Breast epithelium (tissue), 3 donors: ENCODE measurements at regions not wholly inside any gene's neighbourhood (a gene's known extent, or its start where the extent isn't known, plus 50 kb on each side); places are given as distances from the start of the nearest gene placed in this dataset.

Experiments
- CTCF ChIP-seq, 3 donors: fragments of 450-650 bp; IDR thresholded peaks; one replicate each; pipeline ENCODE4 v1.5.1; 2016 to 2017; ENCODE audit warnings: antibody characterized with exemption in 3 of 3, mild to moderate bottlenecking in 3 of 3, moderate library complexity in 3 of 3
- POLR2A ChIP-seq: fragments of 450-650 bp; IDR thresholded peaks from one replicate; pipeline ENCODE4 v1.6.1; 2016; ENCODE audit warnings: antibody characterized with exemption, mild to moderate bottlenecking, moderate library complexity
- POLR2AphosphoS5 ChIP-seq, 3 donors: sonication (generic); formaldehyde crosslinking; IDR thresholded peaks; one replicate each; pipeline ENCODE4 v1.6.1; 2017; ENCODE audit warnings: antibody characterized with exemption in 3 of 3

- no peak for TF ChIP-seq POLR2A
- no peak for TF ChIP-seq CTCF (IDR thresholded peaks at IDR 0.05)
- no peak for TF ChIP-seq POLR2AphosphoS5 (IDR thresholded peaks at IDR 0.05)
Measured at GRCh38 chr3:115279939-115280338, 132.9 kb upstream of the ZBTB20 start.
